ENCODE measurements at regions not wholly inside any gene's neighbourhood (a gene's known extent, or its start where the extent isn't known, plus 50 kb on each side); places are given as distances from the start of the nearest gene placed in this dataset.

- Histone ChIP-seq H3K36me3 (ENCODE audit: control insufficient read depth, low read length) (no peaks in the 10 kb centered on the region), H4K20me1 (ENCODE audit: control insufficient read depth, insufficient read depth, low read depth, low read length) (no peaks in the 10 kb centered on the region), H3F3A (ENCODE audit: control insufficient read depth, insufficient read depth) (no peaks in the 10 kb centered on the region), H3K27ac (ENCODE audit: low read depth, low read length) (no peak overlapping the region), H3K4me2 (ENCODE audit: low read length) (no peak overlapping the region), H3K9me3 (ENCODE audit: control insufficient read depth, insufficient read depth, low read length) (no peaks in the 10 kb centered on the region), H3K4me3 (ENCODE audit: low read length) (no peak overlapping the region), H3K27me3 (ENCODE audit: control insufficient read depth, low read length) (no peaks in the 10 kb centered on the region), H3K79me2 (ENCODE audit: control insufficient read depth, low read length) (no peaks in the 10 kb centered on the region), H3K4me1 (ENCODE audit: control insufficient read depth, low read length) (no peaks in the 10 kb centered on the region), H3K9me2 (replicated peaks; ENCODE audit: control insufficient read depth, low read length) (no peaks in the 10 kb centered on the region)
- TF ChIP-seq EZH2phosphoT487 (IDR thresholded peaks at IDR 0.05; ENCODE audit: borderline replicate concordance, low read length) (no peak), CTCF (IDR thresholded peaks at IDR 0.05; ENCODE audit: low read depth, low read length, poor library complexity, severe bottlenecking) (no peak)
Observed at GRCh38 chr4:152063621-152064240, 302.9 kb upstream of the GATB start.

GRCh38 chr4:152062936-152063620 lies 302.3 kb upstream of the GATB start:
- H3K4me3 ChIP-seq (ENCODE audit: low read length) = no peak overlapping the region
- no peaks in the 10 kb centered on the region for H3K9me2 ChIP-seq (replicated peaks; ENCODE audit: control insufficient read depth, low read length)
- TF ChIP-seq CTCF (IDR thresholded peaks at IDR 0.05; ENCODE audit: low read depth, low read length, poor library complexity, severe bottlenecking) (no peak), EZH2phosphoT487 (IDR thresholded peaks at IDR 0.05; ENCODE audit: borderline replicate concordance, low read length) (no peak)
- H3K36me3 ChIP-seq (ENCODE audit: control insufficient read depth, low read length) = no peaks in the 10 kb centered on the region
- no peaks in the 10 kb centered on the region for H3K27me3 ChIP-seq (ENCODE audit: control insufficient read depth, low read length)
- no peak overlapping the region for H3K27ac ChIP-seq (ENCODE audit: low read depth, low read length)
- no peaks in the 10 kb centered on the region for H3K79me2 ChIP-seq (ENCODE audit: control insufficient read depth, low read length)
- no peaks in the 10 kb centered on the region for H3K4me1 ChIP-seq (ENCODE audit: control insufficient read depth, low read length)
- no peaks in the 10 kb centered on the region for H3K9me3 ChIP-seq (ENCODE audit: control insufficient read depth, insufficient read depth, low read length)
- no peaks in the 10 kb centered on the region for H4K20me1 ChIP-seq (ENCODE audit: control insufficient read depth, insufficient read depth, low read depth, low read length)
- H3F3A ChIP-seq (ENCODE audit: control insufficient read depth, insufficient read depth) = no peaks in the 10 kb centered on the region
- no peak overlapping the region for H3K4me2 ChIP-seq (ENCODE audit: low read length)

- no peak overlapping the region for H3K4me3 ChIP-seq (ENCODE audit: low read length)
- no peaks in the 10 kb centered on the region for H3F3A ChIP-seq (ENCODE audit: control insufficient read depth, insufficient read depth)
- H3K27ac ChIP-seq (ENCODE audit: low read depth, low read length) = no peak overlapping the region
- H3K27me3 ChIP-seq (ENCODE audit: control insufficient read depth, low read length) = no peaks in the 10 kb centered on the region
- H3K79me2 ChIP-seq (ENCODE audit: control insufficient read depth, low read length) = no peaks in the 10 kb centered on the region
- H3K36me3 ChIP-seq (ENCODE audit: control insufficient read depth, low read length) = no peaks in the 10 kb centered on the region
- H4K20me1 ChIP-seq (ENCODE audit: control insufficient read depth, insufficient read depth, low read depth, low read length) = no peaks in the 10 kb centered on the region
- no peaks in the 10 kb centered on the region for H3K9me2 ChIP-seq (replicated peaks; ENCODE audit: control insufficient read depth, low read length)
- no peaks in the 10 kb centered on the region for H3K4me1 ChIP-seq (ENCODE audit: control insufficient read depth, low read length)
- no peak overlapping the region for H3K4me2 ChIP-seq (ENCODE audit: low read length)
- H3K9me3 ChIP-seq (ENCODE audit: control insufficient read depth, insufficient read depth, low read length) = no peaks in the 10 kb centered on the region
- TF ChIP-seq CTCF (IDR thresholded peaks at IDR 0.05; ENCODE audit: low read depth, low read length, poor library complexity, severe bottlenecking) = no peak
- TF ChIP-seq EZH2phosphoT487 (IDR thresholded peaks at IDR 0.05; ENCODE audit: borderline replicate concordance, low read length) = no peak
Observed at GRCh38 chr4:152054731-152055130, 293.9 kb upstream of the GATB start.

Data from DOHH2 (cell line).